Osteocyte (in vitro differentiated cells): ENCODE measurements at regions not wholly inside any gene's neighbourhood (a gene's known extent, or its start where the extent isn't known, plus 50 kb on each side); places are given as distances from the start of the nearest gene placed in this dataset.

ENCODE experiments used
- DNase-seq: peaks from one replicate; pipeline ENCODE4 v3.0.0; 2021; ENCODE audit warnings: mixed read lengths; ENCODE audit not compliant: unreplicated experiment; ENCODE audit errors: extremely low spot score
- H3K27ac Mint-ChIP-seq: one replicate; pipeline ENCODE4 v1.8.0; 2021; ENCODE audit warnings: mild to moderate bottlenecking, mixed read lengths; ENCODE audit not compliant: unreplicated experiment
- H3K27me3 Mint-ChIP-seq: one replicate; pipeline ENCODE4 v1.8.0; 2021; ENCODE audit warnings: mixed read lengths; ENCODE audit not compliant: unreplicated experiment
- H3K36me3 Mint-ChIP-seq: one replicate; pipeline ENCODE4 v1.8.0; 2021; ENCODE audit warnings: mixed read lengths; ENCODE audit not compliant: unreplicated experiment
- H3K4me1 Mint-ChIP-seq: one replicate; pipeline ENCODE4 v1.8.0; 2021; ENCODE audit warnings: mixed read lengths; ENCODE audit not compliant: unreplicated experiment
- H3K4me3 Mint-ChIP-seq: one replicate; pipeline ENCODE4 v1.8.0; 2021; ENCODE audit warnings: mild to moderate bottlenecking, moderate library complexity, mixed read lengths; ENCODE audit not compliant: unreplicated experiment
- H3K9me3 Mint-ChIP-seq: one replicate; pipeline ENCODE4 v1.8.0; 2021; ENCODE audit warnings: mixed read lengths; ENCODE audit not compliant: unreplicated experiment
- TF ChIP-seq, protein P1 (sequence below): fragments of 200-600 bp; sonication (generic); IDR thresholded peaks from 2 replicates; pipeline ENCODE4 v1.5.0; 2021; ENCODE audit warnings: antibody characterized with exemption, mild to moderate bottlenecking, moderate library complexity

DNA sequence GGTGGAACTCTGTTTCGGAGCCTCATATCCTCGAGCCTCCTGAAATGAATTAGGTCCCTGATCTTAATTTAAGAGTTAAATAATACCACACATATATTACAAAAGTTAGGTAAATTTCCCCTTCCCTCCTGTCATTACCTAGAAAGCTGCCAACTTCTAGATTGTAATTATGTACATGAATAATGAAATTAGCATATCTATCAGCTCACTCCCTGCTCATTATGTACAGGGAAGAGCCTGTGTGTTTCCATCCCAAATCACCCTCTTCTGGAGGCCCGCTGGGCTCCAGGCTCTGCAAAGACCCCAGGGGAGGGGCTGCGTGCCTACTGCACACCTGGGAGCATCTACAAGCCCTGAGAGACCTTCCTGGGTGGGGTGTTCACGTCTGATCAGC, 384.1 kb downstream of the MN1 start:
- Mint-ChIP-seq H3K27me3 (no peaks in the 10 kb centered on the region), H3K9me3 (no peaks in the 10 kb centered on the region)

DNA sequence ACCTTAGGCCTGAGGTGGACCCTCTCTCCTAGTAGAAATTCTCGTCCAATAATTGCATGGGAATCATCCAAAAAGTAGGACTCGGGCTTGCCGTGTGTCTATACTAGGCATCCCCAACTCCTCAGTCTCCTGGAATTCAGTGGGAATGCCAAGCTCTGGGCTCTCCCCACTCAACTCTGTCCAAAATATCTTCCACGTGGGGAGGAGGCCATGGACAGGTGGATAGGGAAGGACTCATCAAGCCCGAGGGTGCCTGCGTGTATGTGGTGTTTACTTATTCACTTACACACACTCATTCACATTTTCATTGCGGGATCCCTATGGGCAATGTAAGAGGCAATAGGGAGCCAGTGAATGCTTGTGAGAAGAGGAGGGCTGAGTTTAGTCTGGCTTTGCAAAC, 383.3 kb downstream of the MN1 start:
- TF ChIP-seq, protein P1, sequence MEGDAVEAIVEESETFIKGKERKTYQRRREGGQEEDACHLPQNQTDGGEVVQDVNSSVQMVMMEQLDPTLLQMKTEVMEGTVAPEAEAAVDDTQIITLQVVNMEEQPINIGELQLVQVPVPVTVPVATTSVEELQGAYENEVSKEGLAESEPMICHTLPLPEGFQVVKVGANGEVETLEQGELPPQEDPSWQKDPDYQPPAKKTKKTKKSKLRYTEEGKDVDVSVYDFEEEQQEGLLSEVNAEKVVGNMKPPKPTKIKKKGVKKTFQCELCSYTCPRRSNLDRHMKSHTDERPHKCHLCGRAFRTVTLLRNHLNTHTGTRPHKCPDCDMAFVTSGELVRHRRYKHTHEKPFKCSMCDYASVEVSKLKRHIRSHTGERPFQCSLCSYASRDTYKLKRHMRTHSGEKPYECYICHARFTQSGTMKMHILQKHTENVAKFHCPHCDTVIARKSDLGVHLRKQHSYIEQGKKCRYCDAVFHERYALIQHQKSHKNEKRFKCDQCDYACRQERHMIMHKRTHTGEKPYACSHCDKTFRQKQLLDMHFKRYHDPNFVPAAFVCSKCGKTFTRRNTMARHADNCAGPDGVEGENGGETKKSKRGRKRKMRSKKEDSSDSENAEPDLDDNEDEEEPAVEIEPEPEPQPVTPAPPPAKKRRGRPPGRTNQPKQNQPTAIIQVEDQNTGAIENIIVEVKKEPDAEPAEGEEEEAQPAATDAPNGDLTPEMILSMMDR, result no peak
- no peak for DNase-seq
- H3K36me3 Mint-ChIP-seq, result no peaks in the 10 kb centered on the region

More for the DNA sequence above, 384.1 kb downstream of the MN1 start:
- peak overlapping the region; percentile 20 for H3K4me3 Mint-ChIP-seq
- H3K36me3 Mint-ChIP-seq, result no peaks in the 10 kb centered on the region
- peak overlapping the region; percentile 88 for H3K27ac Mint-ChIP-seq
- DNase-seq, result no peak
- TF ChIP-seq, protein P1, result no peak
- peaks cover 69% of the 10 kb centered on the region for H3K4me1 Mint-ChIP-seq

DNA sequence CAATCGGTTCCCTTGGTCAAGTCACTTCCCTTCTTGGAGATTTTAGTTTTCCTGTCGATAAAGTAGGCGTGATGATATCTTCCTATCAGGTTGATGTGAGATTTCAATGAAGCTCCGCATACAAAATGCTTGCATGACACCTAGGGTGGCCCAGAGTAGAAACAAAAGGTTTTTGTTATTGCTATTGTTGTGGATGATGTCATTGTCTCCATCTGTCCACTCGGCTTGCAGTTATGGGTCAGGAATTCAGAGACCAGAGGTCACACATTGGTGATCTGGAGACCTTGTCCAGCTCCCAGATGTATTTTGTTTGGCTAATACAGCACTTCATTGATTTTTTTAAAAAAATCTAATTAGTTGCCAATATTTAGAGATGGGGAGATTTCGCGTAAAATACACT, 382.1 kb downstream of the MN1 start:
- H3K27me3 Mint-ChIP-seq, result no peaks in the 10 kb centered on the region
- TF ChIP-seq, protein P1, result no peak
- H3K36me3 Mint-ChIP-seq, result no peaks in the 10 kb centered on the region
- H3K9me3 Mint-ChIP-seq, result peaks cover 5% of the 10 kb centered on the region
- H3K4me3 Mint-ChIP-seq, result no peak overlapping the region
- peak overlapping the region; percentile 50 for H3K27ac Mint-ChIP-seq
- no peak for DNase-seq
- peaks cover 81% of the 10 kb centered on the region for H3K4me1 Mint-ChIP-seq

More for the DNA sequence above, 383.3 kb downstream of the MN1 start:
- Mint-ChIP-seq H3K4me1 (peaks cover 75% of the 10 kb centered on the region), H3K27me3 (no peaks in the 10 kb centered on the region), H3K27ac (no peak overlapping the region), H3K4me3 (no peak overlapping the region), H3K9me3 (no peaks in the 10 kb centered on the region)

DNA sequence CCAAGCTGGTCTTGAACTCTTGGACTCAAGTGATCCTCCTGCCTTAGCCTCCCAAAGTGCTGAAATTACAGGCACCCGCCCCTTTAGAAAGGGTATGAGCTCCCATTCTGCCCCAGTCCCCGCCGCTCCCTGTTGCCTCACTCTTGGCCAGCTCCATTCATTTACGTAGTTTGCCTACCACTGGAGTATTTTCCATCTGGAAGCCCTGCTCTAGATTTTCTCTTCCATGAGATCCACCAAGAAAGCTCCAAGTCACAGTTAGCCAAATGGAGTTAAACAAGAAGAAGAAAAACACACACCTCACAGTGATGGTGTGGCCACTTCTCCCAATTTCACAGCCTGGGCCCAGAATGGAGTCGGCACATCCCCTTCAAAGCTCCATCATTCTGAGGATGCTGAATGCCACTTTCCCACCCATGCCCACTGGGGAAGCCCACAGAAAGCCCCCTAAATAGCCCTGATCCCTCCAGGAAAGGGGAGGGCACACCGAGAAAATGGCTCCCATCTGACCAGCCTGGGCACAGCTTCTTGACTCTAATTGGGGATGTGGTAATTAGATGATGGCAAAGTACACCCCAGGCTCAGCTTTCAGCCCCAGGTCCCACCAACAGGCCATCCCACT, 381.2 kb downstream of the MN1 start:
- TF ChIP-seq, protein P1, result no peak
- Mint-ChIP-seq H3K27ac (peak overlapping the region; percentile 95), H3K27me3 (no peaks in the 10 kb centered on the region), H3K9me3 (peaks cover 10% of the 10 kb centered on the region), H3K4me3 (peak overlapping the region; percentile 7), H3K36me3 (no peaks in the 10 kb centered on the region), H3K4me1 (peaks cover 75% of the 10 kb centered on the region)
- DNase-seq, result no peak

DNA sequence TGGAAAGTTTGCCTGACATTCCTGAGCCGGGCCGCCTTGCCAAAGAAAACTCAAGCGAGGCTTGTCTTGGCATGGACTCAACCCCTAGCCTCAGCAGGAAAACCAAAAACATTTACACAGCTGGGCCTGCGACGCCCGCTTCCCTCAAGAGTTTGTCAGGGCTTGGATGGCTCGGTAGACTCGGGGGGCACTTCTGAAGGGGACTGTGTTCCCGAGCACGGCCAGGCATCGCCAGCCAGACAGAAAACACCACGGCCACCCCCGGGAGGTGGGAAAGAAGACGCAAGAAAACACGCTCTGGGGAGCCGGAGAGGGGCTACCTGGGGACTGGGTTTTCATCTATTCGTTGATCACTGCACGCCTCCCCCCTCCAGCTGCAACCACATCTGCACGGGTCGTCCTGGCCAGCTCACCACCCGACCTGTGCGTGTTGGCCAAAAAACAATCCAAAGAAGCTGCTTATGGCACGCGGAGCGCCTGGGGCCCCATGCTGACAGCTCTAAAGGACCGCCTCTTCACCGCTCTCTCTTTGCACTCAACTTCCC, 380.7 kb downstream of the MN1 start:
- Mint-ChIP-seq H3K27me3 (no peaks in the 10 kb centered on the region), H3K27ac (peak overlapping the region; percentile 95), H3K4me1 (peaks cover 73% of the 10 kb centered on the region), H3K4me3 (no peak overlapping the region), H3K36me3 (no peaks in the 10 kb centered on the region), H3K9me3 (peaks cover 10% of the 10 kb centered on the region)
- TF ChIP-seq, protein P1, result no peak
- DNase-seq, result peak; percentile 96
